Colonic mucosa (tissue), 4 donors: ENCODE measurements at regions not wholly inside any gene's neighbourhood (a gene's known extent, or its start where the extent isn't known, plus 50 kb on each side); places are given as distances from the start of the nearest gene placed in this dataset.

ENCODE experiments used
- DNase-seq: peaks from one replicate; pipeline ENCODE4 v3.0.0-alpha.2; 2020
- H3K27ac ChIP-seq: fragments of 200-600 bp; one replicate; pipeline ENCODE4 v1.8.0; 2021
- H3K27me3 ChIP-seq: fragments of 200-600 bp; one replicate; pipeline ENCODE4 v1.8.0; 2021
- H3K36me3 ChIP-seq: fragments of 200-600 bp; one replicate; pipeline ENCODE4 v1.8.0; 2021
- H3K4me1 ChIP-seq: fragments of 200-600 bp; one replicate; pipeline ENCODE4 v1.8.0; 2021; ENCODE audit warnings: mild to moderate bottlenecking
- H3K4me3 ChIP-seq: fragments of 200-600 bp; one replicate; pipeline ENCODE4 v1.8.0; 2021
- H3K9ac ChIP-seq, 2 donors: one replicate each; pipeline ENCODE4 v1.7.0; 2013; ENCODE audit warnings: control low read depth in 2 of 2, low read depth in 2 of 2, low read length in 2 of 2
- H3K9me3 ChIP-seq: fragments of 200-600 bp; one replicate; pipeline ENCODE4 v1.8.0; 2021
- CTCF ChIP-seq: fragments of 200-600 bp; IDR thresholded peaks from one replicate; pipeline ENCODE4 v1.8.0; 2022; ENCODE audit warnings: antibody characterized with exemption, mild to moderate bottlenecking
- intact Hi-C: fragments of 100-400 bp; cut with DNase I; formaldehyde crosslinking; loops from one replicate; pipeline ENCODE4 v1.14.1; 2022
- donor health status: healthy.
- donor health status: DM: no; HTN: no; CAD: no.
- donor health status: DM: no; HTN: no; CAD: no.

GRCh38 chr4:71204056-71204455 lies 134.8 kb upstream of the SLC4A4 start:
- intact Hi-C loops = no loop called here
- peaks cover 5% of the 10 kb centered on the region for H3K4me1 ChIP-seq
- H3K27ac ChIP-seq = no peak overlapping the region
- H3K27me3 ChIP-seq = no peaks in the 10 kb centered on the region
- no peak overlapping the region for H3K4me3 ChIP-seq
- DNase-seq = no peak
- no peak for TF ChIP-seq CTCF
- no peaks in the 10 kb centered on the region for H3K9me3 ChIP-seq
- H3K9ac ChIP-seq = no peak overlapping the region
- no peaks in the 10 kb centered on the region for H3K36me3 ChIP-seq

- no peaks in the 10 kb centered on the region for H3K36me3 ChIP-seq
- H3K9ac ChIP-seq = no peak overlapping the region
- H3K4me1 ChIP-seq = no peaks in the 10 kb centered on the region
- H3K4me3 ChIP-seq = no peak overlapping the region
- no peaks in the 10 kb centered on the region for H3K27me3 ChIP-seq
- H3K27ac ChIP-seq = no peak overlapping the region
- TF ChIP-seq CTCF = no peak
- intact Hi-C loops = no loop called here
- no peaks in the 10 kb centered on the region for H3K9me3 ChIP-seq
- DNase-seq = no peak
Measured at GRCh38 chr4:71206763-71207162, 132.1 kb upstream of the SLC4A4 start.

GRCh38 chr4:71209161-71209560 lies 129.7 kb upstream of the SLC4A4 start:
- H3K9ac ChIP-seq = no peak overlapping the region
- no peaks in the 10 kb centered on the region for H3K4me1 ChIP-seq
- H3K36me3 ChIP-seq = no peaks in the 10 kb centered on the region
- no peak for TF ChIP-seq CTCF
- DNase-seq = no peak
- H3K9me3 ChIP-seq = no peaks in the 10 kb centered on the region
- no peak overlapping the region for H3K27ac ChIP-seq
- no peak overlapping the region for H3K4me3 ChIP-seq
- H3K27me3 ChIP-seq = no peaks in the 10 kb centered on the region
- intact Hi-C loops = no loop called here

- H3K9ac ChIP-seq = no peak overlapping the region
- H3K36me3 ChIP-seq = no peaks in the 10 kb centered on the region
- intact Hi-C loops = no loop called here
- no peaks in the 10 kb centered on the region for H3K9me3 ChIP-seq
- TF ChIP-seq CTCF = no peak
- H3K4me3 ChIP-seq = no peak overlapping the region
- no peaks in the 10 kb centered on the region for H3K4me1 ChIP-seq
- H3K27ac ChIP-seq = no peak overlapping the region
- H3K27me3 ChIP-seq = no peaks in the 10 kb centered on the region
- no peak for DNase-seq
Measured at GRCh38 chr4:71210823-71211222, 128.0 kb upstream of the SLC4A4 start.

GRCh38 chr4:71211748-71212147 lies 127.1 kb upstream of the SLC4A4 start:
- Histone ChIP-seq H3K4me1 (no peaks in the 10 kb centered on the region), H3K9me3 (no peaks in the 10 kb centered on the region), H3K27me3 (no peaks in the 10 kb centered on the region), H3K9ac (no peak overlapping the region), H3K36me3 (no peaks in the 10 kb centered on the region), H3K4me3 (no peak overlapping the region), H3K27ac (no peak overlapping the region)
- TF ChIP-seq CTCF = no peak
- no peak for DNase-seq
- intact Hi-C loops = no loop called here

GRCh38 chr4:71212216-71212615 lies 126.6 kb upstream of the SLC4A4 start:
- Histone ChIP-seq H3K4me1 (no peaks in the 10 kb centered on the region), H3K27ac (no peak overlapping the region), H3K9ac (no peak overlapping the region), H3K9me3 (no peaks in the 10 kb centered on the region), H3K4me3 (no peak overlapping the region), H3K27me3 (no peaks in the 10 kb centered on the region), H3K36me3 (no peaks in the 10 kb centered on the region)
- no peak for TF ChIP-seq CTCF
- intact Hi-C loops = no loop called here
- DNase-seq = no peak
